Hepatocyte (in vitro differentiated cells): ENCODE measurements at regions not wholly inside any gene's neighbourhood (a gene's known extent, or its start where the extent isn't known, plus 50 kb on each side); places are given as distances from the start of the nearest gene placed in this dataset.

ENCODE experiments used
- DNase-seq: peaks from one replicate; pipeline ENCODE4 v3.0.0-alpha.2; 2016; ENCODE audit warnings: low spot score
- H2AFZ ChIP-seq: fragments of 200-600 bp; sonication (generic); 2 replicates; pipeline ENCODE4 v1.6.0; 2016; ENCODE audit warnings: antibody characterized with exemption, mild to moderate bottlenecking
- H3K27ac ChIP-seq: fragments of 200-600 bp; sonication (generic); 2 replicates; pipeline ENCODE4 v1.5.1; 2016; ENCODE audit warnings: mild to moderate bottlenecking
- H3K27me3 ChIP-seq: fragments of 200-600 bp; sonication (generic); 2 replicates; pipeline ENCODE4 v1.6.1; 2016
- H3K36me3 ChIP-seq: fragments of 200-600 bp; sonication (generic); replicated peaks from 2 replicates; pipeline ENCODE4 v1.5.1; 2016; ENCODE audit warnings: low read depth; ENCODE audit not compliant: insufficient read depth
- H3K4me1 ChIP-seq: fragments of 200-600 bp; sonication (generic); 2 replicates; pipeline ENCODE4 v1.5.1; 2016; ENCODE audit warnings: mild to moderate bottlenecking, moderate library complexity; ENCODE audit not compliant: insufficient read depth
- H3K4me2 ChIP-seq: fragments of 200-600 bp; sonication (generic); 2 replicates; pipeline ENCODE4 v1.6.0; 2016
- H3K4me3 ChIP-seq: fragments of 200-600 bp; sonication (generic); 2 replicates; pipeline ENCODE4 v1.5.1; 2016; ENCODE audit warnings: mild to moderate bottlenecking
- H3K79me2 ChIP-seq: fragments of 200-600 bp; sonication (generic); 2 replicates; pipeline ENCODE4 v1.6.0; 2017; ENCODE audit warnings: mild to moderate bottlenecking
- H3K9me2 ChIP-seq: fragments of 200-600 bp; sonication (generic); replicated peaks from 2 replicates; pipeline ENCODE4 v1.6.0; 2017; ENCODE audit warnings: mild to moderate bottlenecking; ENCODE audit not compliant: insufficient read depth
- H3K9me3 ChIP-seq: fragments of 200-600 bp; sonication (generic); 2 replicates; pipeline ENCODE4 v1.5.1; 2016; ENCODE audit warnings: low read depth, mild to moderate bottlenecking
- H4K20me1 ChIP-seq: fragments of 200-600 bp; sonication (generic); 2 replicates; pipeline ENCODE4 v1.6.0; 2016; ENCODE audit warnings: mild to moderate bottlenecking; ENCODE audit not compliant: insufficient read depth, poor library complexity, severe bottlenecking
- CTCF ChIP-seq: fragments of 200-600 bp; sonication (generic); IDR thresholded peaks from 2 replicates; pipeline ENCODE4 v1.5.1; 2016; ENCODE audit warnings: antibody characterized with exemption, mild to moderate bottlenecking; ENCODE audit not compliant: poor library complexity
- EZH2 ChIP-seq: fragments of 200-600 bp; sonication (generic); IDR thresholded peaks from 2 replicates; pipeline ENCODE4 v1.6.1; 2016; ENCODE audit warnings: antibody characterized with exemption, mild to moderate bottlenecking, borderline replicate concordance
- EZH2phosphoT487 ChIP-seq: fragments of 200-600 bp; sonication (generic); IDR thresholded peaks from one replicate; pipeline ENCODE4 v1.6.1; 2018; ENCODE audit warnings: antibody characterized with exemption, mild to moderate bottlenecking, low read depth, moderate library complexity; ENCODE audit not compliant: unreplicated experiment, severe bottlenecking
- WGBS: methylation state at CpG from one replicate; pipeline ENCODE4 v1.1.6; 2016; ENCODE audit warnings: low lambda C conversion rate; ENCODE audit errors: missing lambda C conversion rate; 5-methylcytosine and 5-hydroxymethylcytosine counted together

- Histone ChIP-seq H3K27me3 (no peaks in the 10 kb centered on the region), H2AFZ (no peak overlapping the region), H3K27ac (no peak overlapping the region), H3K79me2 (no peaks in the 10 kb centered on the region), H3K9me3 (no peaks in the 10 kb centered on the region), H3K36me3 (no peaks in the 10 kb centered on the region), H3K9me2 (no peaks in the 10 kb centered on the region), H3K4me1 (no peaks in the 10 kb centered on the region), H3K4me3 (no peak overlapping the region), H4K20me1 (no peaks in the 10 kb centered on the region), H3K4me2 (no peak overlapping the region)
- DNase-seq, result no peak
- TF ChIP-seq EZH2 (no peak), CTCF (no peak), EZH2phosphoT487 (no peak)
- WGBS, result 86% methylated on average over 4 of the region's 4 CpGs
These were observed 425.3 kb downstream of the GPATCH2 start for GRCh38 chr1:217205578-217205977.

DNA sequence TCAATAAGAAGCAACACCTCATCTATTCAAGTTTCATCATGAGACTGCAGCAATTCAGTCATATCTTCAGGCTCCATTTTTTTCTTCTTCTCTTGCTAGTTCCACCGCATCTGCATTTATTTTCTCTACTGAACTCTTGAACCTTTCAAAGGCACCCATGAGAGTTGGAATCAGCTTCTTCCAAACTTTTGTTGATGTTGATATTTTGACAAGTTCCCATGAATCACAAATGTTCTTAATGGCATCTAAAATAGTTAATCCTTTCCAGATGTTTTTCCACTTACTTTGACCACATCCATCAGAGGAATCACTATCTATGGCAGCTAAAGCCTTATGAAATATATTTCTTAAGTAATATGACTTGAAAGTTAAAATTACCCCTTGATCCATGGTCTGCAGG lies 434.3 kb downstream of the GPATCH2 start:
- no peak overlapping the region for H3K4me3 ChIP-seq
- WGBS, result 63% methylated on average over 1 of the region's 1 CpG
- no peaks in the 10 kb centered on the region for H3K36me3 ChIP-seq
- H3K9me2 ChIP-seq, result no peaks in the 10 kb centered on the region
- H2AFZ ChIP-seq, result no peak overlapping the region
- H3K4me2 ChIP-seq, result no peak overlapping the region
- H3K4me1 ChIP-seq, result no peaks in the 10 kb centered on the region
- H3K27ac ChIP-seq, result no peak overlapping the region
- no peaks in the 10 kb centered on the region for H3K79me2 ChIP-seq
- H3K9me3 ChIP-seq, result no peaks in the 10 kb centered on the region
- no peaks in the 10 kb centered on the region for H3K27me3 ChIP-seq
- no peaks in the 10 kb centered on the region for H4K20me1 ChIP-seq
- TF ChIP-seq EZH2phosphoT487 (no peak), CTCF (no peak), EZH2 (no peak)
- no peak for DNase-seq

DNA sequence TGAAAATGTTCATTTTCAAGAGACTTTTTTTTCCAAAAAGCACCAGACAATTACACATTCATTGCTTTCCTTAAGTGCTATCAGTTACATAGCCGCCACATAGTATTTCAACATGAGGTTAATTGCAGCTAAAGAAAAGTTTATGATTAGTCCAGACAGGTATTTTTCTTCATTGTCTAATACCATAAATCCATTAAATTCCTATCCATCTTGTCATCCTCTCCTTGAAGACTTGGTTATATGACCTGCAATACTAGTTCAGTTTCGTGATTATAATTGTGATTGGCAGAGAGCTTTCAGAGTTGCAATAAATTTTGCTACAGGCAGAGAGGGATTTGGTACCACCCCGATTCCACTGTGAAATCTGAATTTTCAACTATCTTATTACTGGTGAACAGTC lies 437.7 kb downstream of the GPATCH2 start:
- H3K9me3 ChIP-seq, result no peaks in the 10 kb centered on the region
- no peaks in the 10 kb centered on the region for H3K36me3 ChIP-seq
- H3K4me3 ChIP-seq, result no peak overlapping the region
- no peak for TF ChIP-seq EZH2phosphoT487
- TF ChIP-seq EZH2, result no peak
- TF ChIP-seq CTCF, result no peak
- H3K9me2 ChIP-seq, result no peaks in the 10 kb centered on the region
- 70% methylated on average over 3 of the region's 3 CpGs for WGBS
- H3K27me3 ChIP-seq, result no peaks in the 10 kb centered on the region
- H3K27ac ChIP-seq, result no peak overlapping the region
- H3K4me1 ChIP-seq, result no peaks in the 10 kb centered on the region
- H3K79me2 ChIP-seq, result no peaks in the 10 kb centered on the region
- H3K4me2 ChIP-seq, result no peak overlapping the region
- no peaks in the 10 kb centered on the region for H4K20me1 ChIP-seq
- DNase-seq, result no peak
- no peak overlapping the region for H2AFZ ChIP-seq

DNA sequence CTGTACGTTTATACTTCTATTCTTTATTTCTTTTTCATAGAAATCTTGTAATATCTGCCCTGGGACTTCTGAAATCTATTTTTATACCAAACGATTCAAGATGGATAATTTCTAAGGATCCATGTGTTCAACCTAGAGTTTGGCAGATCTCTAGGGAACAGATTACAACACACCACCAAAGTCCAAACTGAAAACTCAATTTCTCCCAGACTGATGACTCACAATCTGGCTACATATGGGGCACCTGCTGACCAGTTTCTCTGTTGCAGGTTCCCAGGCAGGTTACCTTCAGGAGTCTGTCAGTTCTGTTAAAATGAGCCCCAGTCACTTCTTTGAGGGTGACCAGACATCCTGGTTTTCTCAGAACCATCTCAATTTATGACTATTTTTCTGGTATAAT lies 439.4 kb downstream of the GPATCH2 start:
- no peak overlapping the region for H3K27ac ChIP-seq
- DNase-seq, result peak; percentile 12
- no peaks in the 10 kb centered on the region for H3K79me2 ChIP-seq
- H3K4me1 ChIP-seq, result no peaks in the 10 kb centered on the region
- H3K36me3 ChIP-seq, result no peaks in the 10 kb centered on the region
- TF ChIP-seq EZH2 (no peak), EZH2phosphoT487 (no peak), CTCF (no peak)
- H3K9me2 ChIP-seq, result no peaks in the 10 kb centered on the region
- H3K9me3 ChIP-seq, result no peaks in the 10 kb centered on the region
- H4K20me1 ChIP-seq, result no peaks in the 10 kb centered on the region
- H3K4me2 ChIP-seq, result no peak overlapping the region
- WGBS, result 93% methylated on average over 2 of the region's 2 CpGs
- no peak overlapping the region for H3K4me3 ChIP-seq
- no peaks in the 10 kb centered on the region for H3K27me3 ChIP-seq
- no peak overlapping the region for H2AFZ ChIP-seq
